Bronchial epithelial cell (primary cell): ENCODE measurements at regions not wholly inside any gene's neighbourhood (a gene's known extent, or its start where the extent isn't known, plus 50 kb on each side); places are given as distances from the start of the nearest gene placed in this dataset.

Source experiments
- DNase-seq: peaks from one replicate; pipeline ENCODE4 v3.0.0-alpha.2; 2010; ENCODE audit warnings: low read depth
- FAIRE-seq: peaks from 2 replicates; lab custom pipeline; 2011; peaks lifted over from hg19 to GRCh38; lab: Jason Lieb, UNC
- H3K27me3 ChIP-seq: 2 replicates; pipeline ENCODE4 v1.5.1; 2011; ENCODE audit warnings: low read length; ENCODE audit not compliant: control insufficient read depth, insufficient read depth
- H3K36me3 ChIP-seq: 2 replicates; pipeline ENCODE4 v1.5.1; 2011; ENCODE audit warnings: low read length; ENCODE audit not compliant: control insufficient read depth, insufficient read depth
- H3K4me3 ChIP-seq: 2 replicates; pipeline ENCODE4 v1.5.1; 2011; ENCODE audit warnings: mild to moderate bottlenecking, low read depth, low read length, control low read depth
- TF ChIP-seq, protein P1 (sequence below): IDR thresholded peaks from 2 replicates; pipeline ENCODE4 v1.5.1; 2011; ENCODE audit warnings: mild to moderate bottlenecking, moderate library complexity, low read length, control low read depth, inconsistent platforms; ENCODE audit not compliant: insufficient read depth, severe bottlenecking

DNA sequence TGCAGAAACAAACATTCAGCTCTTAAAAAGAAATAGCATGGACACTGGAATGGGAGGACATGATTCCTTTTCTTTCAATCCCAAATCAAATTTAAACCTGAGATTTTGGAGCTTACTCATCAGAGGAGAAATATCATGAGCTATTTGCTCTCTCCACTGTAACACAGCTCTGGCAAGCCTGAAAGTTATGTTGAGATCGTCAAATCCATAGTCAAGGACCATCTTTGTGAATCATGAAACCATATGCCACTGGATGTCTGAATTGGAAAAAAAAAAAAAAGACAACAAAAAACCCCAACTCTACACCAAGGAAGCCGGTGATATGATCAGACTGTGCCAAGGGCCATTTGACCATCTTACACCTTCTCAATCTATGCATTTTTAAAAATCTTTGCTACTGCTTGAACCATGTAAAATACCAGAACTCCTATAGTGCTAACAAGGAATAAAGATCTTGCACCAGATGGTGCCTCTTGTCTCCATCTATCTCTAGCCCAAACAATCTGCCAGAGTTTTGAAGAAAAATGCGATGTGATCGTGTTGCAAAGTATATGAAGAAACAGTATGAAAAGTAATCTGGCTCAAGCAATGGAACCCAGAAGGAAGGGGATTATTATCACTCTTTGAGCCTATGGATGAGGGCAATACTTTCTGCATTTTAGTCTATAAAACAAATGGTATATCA lies 138.1 kb upstream of the MEF2C start:
- TF ChIP-seq, protein P1, sequence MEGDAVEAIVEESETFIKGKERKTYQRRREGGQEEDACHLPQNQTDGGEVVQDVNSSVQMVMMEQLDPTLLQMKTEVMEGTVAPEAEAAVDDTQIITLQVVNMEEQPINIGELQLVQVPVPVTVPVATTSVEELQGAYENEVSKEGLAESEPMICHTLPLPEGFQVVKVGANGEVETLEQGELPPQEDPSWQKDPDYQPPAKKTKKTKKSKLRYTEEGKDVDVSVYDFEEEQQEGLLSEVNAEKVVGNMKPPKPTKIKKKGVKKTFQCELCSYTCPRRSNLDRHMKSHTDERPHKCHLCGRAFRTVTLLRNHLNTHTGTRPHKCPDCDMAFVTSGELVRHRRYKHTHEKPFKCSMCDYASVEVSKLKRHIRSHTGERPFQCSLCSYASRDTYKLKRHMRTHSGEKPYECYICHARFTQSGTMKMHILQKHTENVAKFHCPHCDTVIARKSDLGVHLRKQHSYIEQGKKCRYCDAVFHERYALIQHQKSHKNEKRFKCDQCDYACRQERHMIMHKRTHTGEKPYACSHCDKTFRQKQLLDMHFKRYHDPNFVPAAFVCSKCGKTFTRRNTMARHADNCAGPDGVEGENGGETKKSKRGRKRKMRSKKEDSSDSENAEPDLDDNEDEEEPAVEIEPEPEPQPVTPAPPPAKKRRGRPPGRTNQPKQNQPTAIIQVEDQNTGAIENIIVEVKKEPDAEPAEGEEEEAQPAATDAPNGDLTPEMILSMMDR = no peak
- no peak overlapping the region for H3K4me3 ChIP-seq
- no peak for FAIRE-seq

DNA sequence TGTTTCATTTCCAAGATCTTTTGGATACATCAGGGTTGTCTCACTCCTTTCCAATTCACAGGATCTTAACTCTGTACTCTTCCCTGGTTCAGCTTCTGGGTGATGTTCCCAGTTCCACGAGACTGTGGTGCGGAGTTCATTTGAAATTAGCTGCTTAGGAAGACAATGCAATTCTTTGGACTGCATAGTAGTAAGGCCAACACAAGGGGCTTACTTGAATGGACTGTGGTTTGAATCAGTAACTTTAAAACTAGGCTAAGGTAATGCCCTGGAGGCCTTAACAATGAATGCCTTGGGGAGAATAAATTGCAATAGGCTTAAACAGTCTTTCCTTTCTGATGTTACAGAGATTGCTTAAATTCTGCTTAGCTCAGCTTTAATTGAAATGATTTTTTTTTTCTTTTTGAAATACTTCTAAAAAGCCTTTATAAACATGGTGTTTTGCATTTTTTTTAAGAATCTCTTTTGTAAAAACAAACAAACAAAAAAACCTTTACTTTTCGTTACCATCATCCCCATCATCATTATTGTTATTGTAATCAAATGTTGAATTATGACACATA lies 133.8 kb upstream of the MEF2C start:
- no peak for DNase-seq
- no peaks in the 10 kb centered on the region for H3K36me3 ChIP-seq
- no peak for FAIRE-seq
- TF ChIP-seq, protein P1 = no peak
- H3K4me3 ChIP-seq = no peak overlapping the region
- no peaks in the 10 kb centered on the region for H3K27me3 ChIP-seq

More for the DNA sequence above, 138.1 kb upstream of the MEF2C start:
- DNase-seq = no peak
- no peaks in the 10 kb centered on the region for H3K36me3 ChIP-seq
- no peaks in the 10 kb centered on the region for H3K27me3 ChIP-seq

DNA sequence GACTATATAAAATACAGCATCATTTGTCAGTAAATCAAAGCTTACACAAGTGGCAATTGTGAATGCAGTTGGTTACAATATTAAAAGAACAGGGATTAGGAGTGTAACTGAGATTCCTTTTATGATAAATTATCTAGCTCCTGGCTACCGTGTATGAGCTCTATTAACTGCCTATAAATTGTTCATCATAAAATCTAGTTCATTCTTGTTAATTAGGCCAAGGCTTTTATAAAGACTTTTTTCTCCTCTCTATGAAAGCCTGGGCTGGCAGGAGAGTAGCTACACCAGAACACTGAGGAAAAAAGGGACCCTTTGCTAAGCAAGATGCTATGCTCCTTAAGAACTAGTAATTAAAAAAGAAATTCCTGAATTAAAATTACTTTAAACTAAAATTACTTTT lies 132.4 kb upstream of the MEF2C start:
- Histone ChIP-seq H3K27me3 (no peaks in the 10 kb centered on the region), H3K36me3 (no peaks in the 10 kb centered on the region), H3K4me3 (no peak overlapping the region)
- DNase-seq = no peak
- TF ChIP-seq, protein P1 = no peak
- FAIRE-seq = no peak

DNA sequence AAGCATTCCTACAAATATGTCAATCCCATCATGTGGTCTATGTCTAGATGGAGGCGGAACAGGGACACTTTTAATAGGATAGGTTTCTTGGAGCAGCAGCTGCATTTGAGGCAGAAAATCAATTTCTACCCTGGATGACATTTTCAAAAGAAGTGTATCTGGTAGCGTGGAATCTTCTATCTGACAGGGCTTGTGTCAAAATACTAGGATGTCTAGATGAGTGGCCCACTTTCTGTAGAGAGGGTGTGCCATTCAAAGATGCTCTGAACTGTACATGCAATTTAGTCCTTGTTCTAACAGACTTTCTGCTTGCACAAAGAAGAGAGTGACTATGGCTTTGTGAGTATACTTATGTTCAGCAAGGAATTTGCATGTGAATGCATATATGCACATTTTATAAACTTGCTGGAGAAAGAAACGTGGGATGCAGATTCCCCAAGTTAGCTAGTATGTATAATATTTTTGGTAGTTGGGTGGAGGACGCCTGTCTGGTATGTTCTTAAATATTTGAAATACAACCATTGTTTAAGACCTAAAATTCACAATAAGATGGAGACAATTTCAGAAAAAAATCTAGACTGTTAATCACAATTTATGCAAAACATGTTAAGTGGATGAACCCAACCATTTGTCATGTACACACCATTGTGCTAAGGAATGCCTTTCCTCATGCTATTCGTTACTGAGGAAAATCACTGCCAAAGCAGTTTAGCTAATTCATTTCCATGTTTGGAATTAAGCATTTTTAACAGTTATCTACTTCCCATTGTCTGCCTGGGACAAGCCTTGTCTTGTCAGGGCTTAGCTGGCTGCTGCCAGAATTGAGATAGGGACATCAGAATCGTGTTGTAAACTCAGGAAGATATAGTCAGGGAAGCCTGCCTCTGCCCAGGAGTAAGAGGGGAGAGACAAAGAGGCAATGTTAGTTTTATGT lies 129.1 kb upstream of the MEF2C start:
- Histone ChIP-seq H3K27me3 (no peaks in the 10 kb centered on the region), H3K4me3 (no peak overlapping the region), H3K36me3 (no peaks in the 10 kb centered on the region)
- peak; percentile 70 for DNase-seq
- no peak for FAIRE-seq
- TF ChIP-seq, protein P1 = no peak

DNA sequence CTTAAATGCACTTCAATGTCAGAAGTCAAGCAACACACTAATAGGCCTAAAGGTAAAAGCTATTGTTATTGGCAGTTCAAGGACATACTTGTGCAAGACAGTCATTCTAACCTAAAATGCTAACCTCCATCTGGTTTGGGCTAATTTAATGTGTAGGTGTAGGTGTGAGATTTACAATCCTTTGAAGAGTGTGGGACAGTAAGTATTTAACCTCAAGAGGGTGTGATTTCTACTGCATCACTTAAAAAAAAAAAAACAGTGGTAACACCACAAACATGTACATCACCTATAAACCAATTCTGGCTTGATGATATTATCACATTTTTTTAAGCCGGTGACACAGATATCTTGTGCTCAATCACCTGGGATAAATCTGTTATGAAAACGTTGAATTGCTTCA lies 127.5 kb upstream of the MEF2C start:
- no peaks in the 10 kb centered on the region for H3K36me3 ChIP-seq
- no peaks in the 10 kb centered on the region for H3K27me3 ChIP-seq
- DNase-seq (no peak), FAIRE-seq (no peak)
- no peak overlapping the region for H3K4me3 ChIP-seq
- TF ChIP-seq, protein P1 = no peak
